ENCODE measurements at regions not wholly inside any gene's neighbourhood (a gene's known extent, or its start where the extent isn't known, plus 50 kb on each side); places are given as distances from the start of the nearest gene placed in this dataset.
A peak's percentile ranks its signal among the peaks of the same experiment; 100 is the strongest.

GRCh38 chr1:55937840-55938375, 641.5 kb downstream of the PLPP3 start:
- no peak for DNase-seq (ENCODE audit: extremely low spot score)
- H3K4me3 ChIP-seq, result no peak overlapping the region
- no peaks in the 10 kb centered on the region for H3K9me3 ChIP-seq
- WGBS, result 95% methylated on average over 3 of the region's 3 CpGs
- intact Hi-C loops (cut with DNase I), result no loop called here
- H3K36me3 ChIP-seq, result no peaks in the 10 kb centered on the region
- H3K27ac ChIP-seq (replicated peaks in 1 of 4), result no peak overlapping the region
- no peaks in the 10 kb centered on the region for H3K27me3 ChIP-seq
- peaks cover 10 to 13% (median 13%) of the 10 kb centered on the region in 4 donors for H3K4me1 ChIP-seq
- no peak for TF ChIP-seq POLR2AphosphoS5 (IDR thresholded peaks at IDR 0.05)
- TF ChIP-seq POLR2A (IDR thresholded peaks at IDR 0.05; ENCODE audit: low read depth), result no peak

- no peak overlapping the region for H3K27ac ChIP-seq (replicated peaks in 1 of 4)
- H3K27me3 ChIP-seq, result no peaks in the 10 kb centered on the region
- WGBS, result 84% methylated on average over 2 of the region's 5 CpGs
- no peaks in the 10 kb centered on the region for H3K9me3 ChIP-seq
- no peak for DNase-seq (ENCODE audit: extremely low spot score)
- peaks cover 18 to 36% (median 29%) of the 10 kb centered on the region in 4 donors for H3K4me1 ChIP-seq
- intact Hi-C loops (cut with DNase I), result no loop called here
- TF ChIP-seq EP300 (IDR thresholded peaks at IDR 0.05), result no peak
- TF ChIP-seq POLR2A (IDR thresholded peaks at IDR 0.05; ENCODE audit: low read depth), result no peak
- TF ChIP-seq POLR2AphosphoS5 (IDR thresholded peaks at IDR 0.05), result no peak
- no peak for TF ChIP-seq CTCF (IDR thresholded peaks at IDR 0.05)
- H3K4me3 ChIP-seq, result no peak overlapping the region
- no peaks in the 10 kb centered on the region for H3K36me3 ChIP-seq
Observed at GRCh38 chr1:55935236-55935635, 644.1 kb downstream of the PLPP3 start.

- intact Hi-C loops (cut with DNase I), result no loop called here
- Histone ChIP-seq H3K27ac (replicated peaks in 1 of 4) (no peak overlapping the region), H3K4me3 (no peak overlapping the region), H3K27me3 (no peaks in the 10 kb centered on the region), H3K4me1 (peaks cover 7 to 32% (median 18%) of the 10 kb centered on the region in 4 donors), H3K36me3 (no peaks in the 10 kb centered on the region), H3K9me3 (no peaks in the 10 kb centered on the region)
- WGBS, result 100% methylated on average over 1 of the region's 1 CpG
- DNase-seq (ENCODE audit: extremely low spot score), result no peak
- TF ChIP-seq POLR2A (IDR thresholded peaks at IDR 0.05; ENCODE audit: low read depth), result no peak
Observed at GRCh38 chr1:55932402-55932801, 647.0 kb downstream of the PLPP3 start.

GRCh38 chr1:55931081-55931940, 648.1 kb downstream of the PLPP3 start:
- H3K27ac ChIP-seq (replicated peaks in 1 of 4), result peak overlapping the region in 3 of 4 donors; percentile 24 to 40 (median 25)
- 26% methylated on average over 4 of the region's 4 CpGs for WGBS
- peaks cover 7 to 32% (median 18%) of the 10 kb centered on the region in 4 donors for H3K4me1 ChIP-seq

GRCh38 chr1:55929652-55930051, 649.7 kb downstream of the PLPP3 start:
- H3K27me3 ChIP-seq, result no peaks in the 10 kb centered on the region
- no peak overlapping the region for H3K4me3 ChIP-seq
- peaks cover 7 to 32% (median 18%) of the 10 kb centered on the region in 4 donors for H3K4me1 ChIP-seq
- TF ChIP-seq EP300 (IDR thresholded peaks at IDR 0.05) (no peak), POLR2AphosphoS5 (IDR thresholded peaks at IDR 0.05) (no peak), CTCF (IDR thresholded peaks at IDR 0.05) (no peak), POLR2A (IDR thresholded peaks at IDR 0.05; ENCODE audit: low read depth) (no peak)
- intact Hi-C loops (cut with DNase I), result no loop called here
- no peak overlapping the region for H3K27ac ChIP-seq (replicated peaks in 1 of 4)
- no peaks in the 10 kb centered on the region for H3K9me3 ChIP-seq
- 91% methylated on average over 1 of the region's 1 CpG for WGBS
- no peaks in the 10 kb centered on the region for H3K36me3 ChIP-seq
- no peak for DNase-seq (ENCODE audit: extremely low spot score)

More at GRCh38 chr1:55931081-55931940, 648.1 kb downstream of the PLPP3 start:
- Histone ChIP-seq H3K9me3 (no peaks in the 10 kb centered on the region), H3K36me3 (no peaks in the 10 kb centered on the region), H3K4me3 (no peak overlapping the region), H3K27me3 (no peaks in the 10 kb centered on the region)
- no peak for DNase-seq (ENCODE audit: extremely low spot score)
- intact Hi-C loops (cut with DNase I), result no loop called here
- TF ChIP-seq POLR2AphosphoS5 (IDR thresholded peaks at IDR 0.05) (no peak), POLR2A (IDR thresholded peaks at IDR 0.05; ENCODE audit: low read depth) (no peak), CTCF (IDR thresholded peaks at IDR 0.05) (no peak), EP300 (IDR thresholded peaks at IDR 0.05) (no peak)
